CD4-positive, alpha-beta T cell treated with Interleukin-4 for 4 hours (primary cell): ENCODE measurements at regions not wholly inside any gene's neighbourhood (a gene's known extent, or its start where the extent isn't known, plus 50 kb on each side); places are given as distances from the start of the nearest gene placed in this dataset.
"Not testable (repeated sequence)": the region's sequence is repeated elsewhere in the genome, so short reads cannot be mapped to it uniquely, and the experiment has no call there.

Experiments
- DNase-seq: peaks from one replicate; pipeline ENCODE4 v3.0.0-alpha.2; 2020

DNA sequence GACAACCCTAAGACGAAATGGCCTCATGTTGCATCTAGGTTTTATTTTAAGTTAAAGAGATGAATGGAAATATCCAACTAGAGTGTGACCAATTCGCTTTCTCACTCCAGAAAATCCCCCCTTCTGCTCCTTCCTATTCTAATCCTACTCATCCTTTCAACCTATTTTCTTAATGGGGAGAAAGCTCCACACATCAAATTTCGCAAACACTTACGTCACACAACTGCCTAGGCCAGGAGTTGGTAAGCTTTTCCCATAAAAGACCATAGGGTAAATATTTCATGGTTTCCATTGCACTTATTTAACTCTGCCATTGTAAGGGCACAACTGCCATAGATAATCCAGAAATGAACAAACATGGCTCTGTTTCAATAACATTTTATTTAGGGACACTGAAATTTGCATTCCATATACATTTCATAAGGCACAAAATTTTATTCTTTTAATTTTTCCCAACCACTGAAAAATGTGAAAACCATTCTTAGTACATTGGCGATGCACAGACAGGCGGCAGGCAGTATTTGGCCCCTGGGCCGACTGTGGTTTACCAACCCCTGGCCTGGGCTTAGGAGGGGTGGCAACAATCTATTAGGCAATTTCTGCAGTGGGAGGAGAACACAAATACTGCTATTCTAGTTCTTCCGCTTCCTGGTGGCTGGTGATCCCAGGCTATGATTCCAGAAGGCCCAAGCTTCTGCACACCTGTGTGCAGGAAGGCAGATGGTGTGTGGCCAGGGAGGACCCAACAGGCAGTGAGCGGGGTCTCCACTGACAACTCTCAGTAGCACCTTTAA, 67.2 kb upstream of the FOXN3 start:
- no peak for DNase-seq

GRCh38 chr14:89481196-89481595, 64.2 kb upstream of the FOXN3 start:
- DNase-seq, result no peak

DNA sequence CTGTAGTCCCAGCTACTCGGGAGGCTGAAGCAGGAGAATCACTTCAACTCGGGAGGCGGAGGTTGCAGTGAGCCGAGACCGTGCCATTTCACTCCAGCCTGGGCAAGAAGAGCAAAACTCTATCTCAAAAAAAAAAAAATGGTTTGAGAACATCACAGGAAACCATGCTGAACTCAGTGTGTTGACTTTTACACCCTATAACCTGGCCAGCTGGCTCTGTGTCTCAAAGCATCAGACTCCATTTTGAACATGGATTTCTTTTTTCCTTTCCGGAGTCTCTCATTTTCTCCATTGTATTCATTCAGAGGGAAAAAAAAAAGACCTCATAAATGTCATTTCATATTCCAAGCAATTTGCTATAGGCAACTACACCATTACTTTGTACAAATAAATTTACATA, 63.2 kb upstream of the FOXN3 start:
- no peak for DNase-seq

DNA sequence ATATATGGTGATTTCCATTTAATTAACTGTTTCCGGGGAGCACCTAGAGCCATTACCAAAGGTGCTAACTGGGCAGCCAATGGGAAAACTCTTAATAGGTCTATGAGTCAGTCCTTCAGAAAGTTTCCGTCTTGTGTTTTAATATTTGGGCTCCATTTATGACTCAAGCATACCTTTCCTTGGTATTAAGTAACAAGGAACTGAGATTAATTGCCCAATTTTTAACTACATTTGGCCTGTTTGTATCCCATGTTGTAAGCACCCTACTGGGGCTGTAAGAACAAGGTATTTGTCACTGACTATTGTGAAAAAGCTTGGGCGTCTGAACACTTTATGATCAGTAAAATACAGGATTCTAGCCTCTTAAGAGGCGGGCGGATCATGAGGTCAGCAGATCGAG, 62.8 kb upstream of the FOXN3 start:
- no peak for DNase-seq

- DNase-seq, result no peak
These were observed 60.4 kb upstream of the FOXN3 start for GRCh38 chr14:89477391-89477790.

DNA sequence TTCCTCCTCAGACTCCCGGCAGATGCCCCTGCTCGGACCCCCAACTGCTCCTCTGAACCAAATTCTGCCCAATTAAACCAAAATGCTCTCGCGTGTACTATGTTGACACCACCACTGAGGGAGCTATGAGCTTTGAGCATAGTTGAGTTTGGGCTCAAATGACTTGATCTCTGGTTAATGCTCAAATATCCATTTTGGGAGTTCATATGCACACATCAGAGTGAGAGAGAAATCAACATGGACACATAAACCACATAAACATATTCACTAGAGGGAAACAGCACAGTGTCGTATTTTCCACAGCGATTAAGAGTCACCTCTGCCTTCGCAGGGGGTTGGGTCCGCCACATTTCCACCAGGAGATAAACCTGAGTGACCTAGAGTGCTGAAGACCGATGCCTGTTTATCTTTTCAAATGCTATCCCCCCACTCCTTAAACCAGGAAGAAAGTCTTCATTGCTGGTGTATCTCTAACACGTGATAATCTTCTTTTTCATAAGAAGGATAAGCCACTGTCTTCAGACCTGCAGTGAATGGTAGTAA, 59.4 kb upstream of the FOXN3 start:
- no peak for DNase-seq

GRCh38 chr14:89474464-89474863, 57.4 kb upstream of the FOXN3 start:
- DNase-seq, result no peak

DNA sequence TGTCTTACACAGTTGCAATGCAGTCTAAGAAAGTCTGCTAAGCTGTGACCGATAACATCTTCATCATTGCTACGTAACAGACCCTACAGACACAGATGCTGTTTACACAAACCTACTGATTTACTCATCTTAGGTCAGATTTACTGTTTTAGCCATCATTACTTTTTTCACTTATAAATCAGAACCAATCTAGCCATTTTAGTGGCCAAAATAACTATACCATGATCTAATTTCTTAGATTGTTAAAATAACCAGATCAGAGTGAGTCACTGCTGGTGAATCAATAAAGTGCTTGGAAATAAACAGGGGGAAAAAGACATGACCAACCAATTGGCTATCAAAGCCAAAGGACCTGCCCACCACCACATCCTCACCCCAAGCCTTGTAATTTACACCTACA, 57.0 kb upstream of the FOXN3 start:
- no peak for DNase-seq

GRCh38 chr14:89473569-89473968, 56.5 kb upstream of the FOXN3 start:
- no peak for DNase-seq

DNA sequence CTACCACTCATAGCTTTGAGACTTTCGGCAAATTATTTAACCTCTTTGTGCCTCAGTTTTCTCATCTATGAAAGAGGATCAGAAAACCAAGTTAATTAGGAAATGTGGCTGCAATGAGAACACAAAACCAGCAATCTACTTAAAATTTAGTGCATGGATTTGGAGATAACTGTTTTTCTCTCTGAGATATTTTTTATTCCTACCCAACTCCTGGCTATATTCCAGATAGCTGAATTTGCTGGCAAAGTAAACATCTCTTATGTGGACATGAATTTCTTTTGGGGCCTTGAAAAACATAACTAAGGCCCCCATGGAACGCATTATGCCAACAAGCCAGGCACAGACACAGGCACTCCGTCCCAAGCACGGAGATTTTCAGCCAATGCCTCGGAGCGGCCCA, 53.4 kb upstream of the FOXN3 start:
- no peak for DNase-seq

DNA sequence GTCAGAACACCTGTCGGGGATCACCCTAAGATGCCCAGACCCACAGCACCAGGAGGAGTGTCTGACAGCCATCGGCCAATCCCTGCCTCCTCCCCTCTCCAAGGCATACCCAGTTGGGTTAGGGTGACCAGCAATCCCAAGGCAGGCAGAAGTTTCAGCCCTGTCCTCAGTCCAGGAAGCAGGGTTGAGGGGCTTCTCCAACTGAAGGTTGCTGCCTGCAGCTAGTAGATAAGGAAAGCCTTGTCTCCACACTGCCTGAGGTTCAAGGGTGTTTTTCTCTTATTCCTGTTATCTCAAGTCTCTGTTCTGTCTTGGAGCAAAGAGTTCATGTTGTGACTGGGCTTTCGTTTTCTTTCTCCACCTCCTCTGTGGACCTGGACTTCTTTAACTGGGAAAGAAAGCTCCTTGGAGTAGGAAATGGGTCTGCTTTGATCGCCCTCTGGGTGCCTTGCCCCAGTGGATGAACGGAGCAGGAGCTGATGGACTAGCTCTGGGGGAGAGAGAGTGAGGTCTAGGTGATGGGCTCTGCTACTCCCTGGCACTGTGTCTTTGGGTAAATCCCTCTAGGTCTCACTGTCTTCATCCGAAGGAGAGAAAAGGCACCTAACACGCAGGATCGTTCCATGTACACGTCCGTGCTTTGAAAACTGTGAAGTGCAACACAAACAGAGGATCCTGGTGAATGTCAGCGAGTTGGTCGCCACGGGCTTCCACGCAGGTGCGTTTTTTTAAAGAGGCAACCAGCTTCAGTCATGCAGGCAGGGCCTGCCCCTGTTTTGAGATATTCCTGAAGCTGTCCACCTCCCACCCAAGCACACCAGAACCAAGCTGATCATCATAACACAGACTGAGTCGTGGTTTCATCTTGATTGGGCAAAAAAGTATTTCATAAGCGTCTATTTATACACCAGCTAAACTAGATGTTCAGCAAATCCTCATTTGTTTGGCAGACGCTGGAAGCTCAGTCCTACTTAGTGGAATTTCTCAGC, 52.5 kb upstream of the FOXN3 start:
- no peak for DNase-seq

- DNase-seq, result no peak
These were observed 51.5 kb upstream of the FOXN3 start for GRCh38 chr14:89468566-89468965.

DNA sequence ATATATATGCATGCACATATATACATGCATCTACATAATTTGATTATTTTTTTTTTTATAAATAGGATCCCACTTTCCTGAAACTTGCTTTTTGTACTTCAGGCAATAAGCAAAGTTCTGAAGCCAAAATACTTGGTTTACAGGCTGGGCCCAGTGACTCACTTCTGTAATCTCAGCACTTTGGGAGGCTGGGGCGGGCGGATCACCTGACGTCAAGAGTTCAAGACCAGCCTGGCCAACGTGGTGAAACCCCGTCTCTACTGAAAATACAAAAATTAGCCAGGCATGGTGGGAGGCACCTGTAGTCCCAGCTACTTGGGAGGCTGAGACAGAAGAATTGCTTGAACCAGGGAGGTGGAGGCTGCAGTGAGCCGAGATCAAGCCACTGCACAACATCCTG, 51.0 kb upstream of the FOXN3 start:
- not testable (repeated sequence) for DNase-seq

GRCh38 chr14:89466944-89467343, 49.9 kb upstream of the FOXN3 start:
- DNase-seq, result no peak
